MM.1S (cell line): ENCODE measurements at regions not wholly inside any gene's neighbourhood (a gene's known extent, or its start where the extent isn't known, plus 50 kb on each side); places are given as distances from the start of the nearest gene placed in this dataset.

Source experiments
- DNase-seq: peaks from one replicate; pipeline ENCODE4 v3.0.0-alpha.2; 2015
- H2AFZ ChIP-seq: fragments of 300-600 bp; sonication (generic); 2 replicates; pipeline ENCODE4 v1.6.0; 2016; ENCODE audit warnings: antibody characterized with exemption, low read length
- H3F3A ChIP-seq: fragments of 300-600 bp; sonication (generic); 2 replicates; pipeline ENCODE4 v1.6.1; 2016; ENCODE audit warnings: mild to moderate bottlenecking, antibody characterized with exemption, low read length, moderate library complexity, mixed read lengths; ENCODE audit not compliant: insufficient read depth
- H3K27ac ChIP-seq: fragments of 300-600 bp; sonication (generic); 2 replicates; pipeline ENCODE4 v1.5.1; 2016; ENCODE audit warnings: mild to moderate bottlenecking, low read length
- H3K27me3 ChIP-seq: fragments of 300-600 bp; sonication (generic); replicated peaks from 2 replicates; pipeline ENCODE4 v1.6.0; 2016; ENCODE audit warnings: low read length; ENCODE audit not compliant: insufficient read depth
- H3K36me3 ChIP-seq: fragments of 300-600 bp; sonication (generic); replicated peaks from 2 replicates; pipeline ENCODE4 v1.6.1; 2016; ENCODE audit warnings: mild to moderate bottlenecking, low read length, mixed read lengths; ENCODE audit not compliant: insufficient read depth
- H3K4me1 ChIP-seq: fragments of 300-600 bp; sonication (generic); 2 replicates; pipeline ENCODE4 v1.6.1; 2016; ENCODE audit warnings: low read length, mixed read lengths
- H3K4me2 ChIP-seq: fragments of 300-600 bp; sonication (generic); 2 replicates; pipeline ENCODE4 v1.6.0; 2016; ENCODE audit warnings: low read depth, low read length
- H3K4me3 ChIP-seq: fragments of 300-600 bp; sonication (generic); 2 replicates; pipeline ENCODE4 v1.5.1; 2016; ENCODE audit warnings: low read length, mixed read lengths
- H3K79me2 ChIP-seq: fragments of 300-600 bp; sonication (generic); 2 replicates; pipeline ENCODE4 v1.6.1; 2016; ENCODE audit warnings: mixed run types, low read length, mixed read lengths
- H3K9ac ChIP-seq: fragments of 300-600 bp; sonication (generic); 2 replicates; pipeline ENCODE4 v1.6.1; 2016; ENCODE audit warnings: low read length, mixed read lengths
- H3K9me2 ChIP-seq: fragments of 300-600 bp; sonication (generic); replicated peaks from 2 replicates; pipeline ENCODE4 v1.6.1; 2016; ENCODE audit warnings: mild to moderate bottlenecking, low read length, mixed read lengths; ENCODE audit not compliant: insufficient read depth
- H3K9me3 ChIP-seq: fragments of 300-600 bp; sonication (generic); replicated peaks from 2 replicates; pipeline ENCODE4 v1.6.1; 2016; ENCODE audit warnings: mild to moderate bottlenecking, low read length, mixed read lengths; ENCODE audit not compliant: insufficient read depth
- H4K20me1 ChIP-seq: fragments of 300-600 bp; sonication (generic); 2 replicates; pipeline ENCODE4 v1.6.1; 2016; ENCODE audit warnings: mild to moderate bottlenecking, low read length, moderate library complexity, mixed read lengths; ENCODE audit not compliant: insufficient read depth
- CTCF ChIP-seq: fragments of 300-600 bp; sonication (generic); IDR thresholded peaks from 2 replicates; pipeline ENCODE4 v1.5.1; 2016; ENCODE audit warnings: antibody characterized with exemption, low read length, mixed read lengths
- EZH2 ChIP-seq: fragments of 300-600 bp; sonication (generic); optimal IDR thresholded peaks from 2 replicates; pipeline ENCODE3; 2017; ENCODE audit warnings: low read depth, mild to moderate bottlenecking, antibody characterized with exemption, low read length, mixed read lengths
- EZH2phosphoT487 ChIP-seq: fragments of 300-600 bp; sonication (generic); IDR thresholded peaks from 2 replicates; pipeline ENCODE4 v1.6.1; 2018; ENCODE audit warnings: antibody characterized with exemption, low read length

GRCh38 chr16:89040391-89040790 is 53.3 kb upstream of the ACSF3 start:
- H3K4me3 ChIP-seq, result no peak overlapping the region
- H4K20me1 ChIP-seq, result no peaks in the 10 kb centered on the region
- no peak overlapping the region for H2AFZ ChIP-seq
- H3K9me3 ChIP-seq, result no peaks in the 10 kb centered on the region
- TF ChIP-seq EZH2, result no peak
- TF ChIP-seq EZH2phosphoT487, result no peak
- TF ChIP-seq CTCF, result no peak
- H3K9ac ChIP-seq, result no peak overlapping the region
- no peak overlapping the region for H3K4me2 ChIP-seq
- DNase-seq, result no peak
- no peaks in the 10 kb centered on the region for H3K9me2 ChIP-seq
- H3K79me2 ChIP-seq, result no peaks in the 10 kb centered on the region
- H3K4me1 ChIP-seq, result no peaks in the 10 kb centered on the region
- H3K27me3 ChIP-seq, result peaks cover 19% of the 10 kb centered on the region
- no peaks in the 10 kb centered on the region for H3K36me3 ChIP-seq
- no peaks in the 10 kb centered on the region for H3F3A ChIP-seq
- no peak overlapping the region for H3K27ac ChIP-seq

GRCh38 chr16:89040861-89041570 is 52.6 kb upstream of the ACSF3 start:
- H3K4me1 ChIP-seq, result no peaks in the 10 kb centered on the region
- H3K36me3 ChIP-seq, result no peaks in the 10 kb centered on the region
- no peak overlapping the region for H3K4me3 ChIP-seq
- H3K9me2 ChIP-seq, result no peaks in the 10 kb centered on the region
- DNase-seq, result no peak
- no peaks in the 10 kb centered on the region for H3F3A ChIP-seq
- H3K4me2 ChIP-seq, result no peak overlapping the region
- H3K9ac ChIP-seq, result no peak overlapping the region
- no peaks in the 10 kb centered on the region for H3K79me2 ChIP-seq
- TF ChIP-seq CTCF (no peak), EZH2 (no peak), EZH2phosphoT487 (no peak)
- no peaks in the 10 kb centered on the region for H4K20me1 ChIP-seq
- peaks cover 19% of the 10 kb centered on the region for H3K27me3 ChIP-seq
- no peak overlapping the region for H2AFZ ChIP-seq
- H3K9me3 ChIP-seq, result no peaks in the 10 kb centered on the region
- no peak overlapping the region for H3K27ac ChIP-seq

- DNase-seq, result no peak
- Histone ChIP-seq H3K27ac (no peak overlapping the region), H3K9me3 (no peaks in the 10 kb centered on the region), H3K27me3 (peaks cover 19% of the 10 kb centered on the region), H3K4me1 (no peaks in the 10 kb centered on the region), H3F3A (no peaks in the 10 kb centered on the region), H4K20me1 (no peaks in the 10 kb centered on the region), H3K79me2 (no peaks in the 10 kb centered on the region), H3K36me3 (no peaks in the 10 kb centered on the region), H2AFZ (no peak overlapping the region), H3K9ac (no peak overlapping the region), H3K9me2 (no peaks in the 10 kb centered on the region), H3K4me2 (no peak overlapping the region), H3K4me3 (no peak overlapping the region)
- TF ChIP-seq CTCF (no peak), EZH2phosphoT487 (no peak), EZH2 (no peak)
Measured at GRCh38 chr16:89041571-89042481, 51.8 kb upstream of the ACSF3 start.
